Gastroesophageal sphincter (tissue), 3 donors: ENCODE measurements at regions not wholly inside any gene's neighbourhood (a gene's known extent, or its start where the extent isn't known, plus 50 kb on each side); places are given as distances from the start of the nearest gene placed in this dataset.

Experiments
- EP300 ChIP-seq: sonication (generic); formaldehyde crosslinking; IDR thresholded peaks from one replicate; pipeline ENCODE4 v1.6.1; 2017; ENCODE audit warnings: antibody characterized with exemption, mild to moderate bottlenecking
- POLR2A ChIP-seq, 2 donors: fragments of 450-650 bp; IDR thresholded peaks; one replicate each; pipeline ENCODE4 v1.6.1; 2017; ENCODE audit warnings: antibody characterized with exemption in 2 of 2, mild to moderate bottlenecking in 2 of 2, moderate library complexity in 1 of 2
- POLR2AphosphoS5 ChIP-seq: sonication (generic); formaldehyde crosslinking; IDR thresholded peaks from one replicate; pipeline ENCODE4 v1.6.1; 2017; ENCODE audit warnings: antibody characterized with exemption
- TF ChIP-seq, protein P1 (sequence below), 4 experiments: fragments of 200-600 bp in 2 of 4; fragments of 450-650 bp in 2 of 4; sonication (generic) in 1 of 4; IDR thresholded peaks; one replicate each; pipeline ENCODE4 v1.5.1; 2017 to 2019; ENCODE audit warnings: antibody characterized with exemption in 4 of 4, mild to moderate bottlenecking in 2 of 4, moderate library complexity in 2 of 4

DNA sequence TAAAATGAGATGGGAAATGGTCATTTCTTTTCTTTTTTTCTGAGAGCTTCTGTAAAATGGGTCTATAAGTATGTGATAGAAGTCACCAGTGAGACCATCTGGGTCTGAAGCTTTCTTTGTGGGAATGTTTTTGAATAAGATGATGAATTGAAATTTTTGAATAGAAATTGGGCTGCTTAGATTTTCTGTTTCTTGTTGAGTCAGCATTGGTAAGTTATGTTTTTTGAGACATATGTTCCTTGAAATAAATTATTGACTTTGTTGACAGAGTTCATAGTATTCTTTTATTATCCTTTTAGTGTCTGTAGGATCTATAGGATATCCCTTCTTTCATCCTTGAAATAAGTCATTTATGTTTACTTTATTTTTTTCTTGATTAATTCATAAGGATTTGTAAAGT is 208.1 kb downstream of the OPA1 start:
- TF ChIP-seq, protein P1, sequence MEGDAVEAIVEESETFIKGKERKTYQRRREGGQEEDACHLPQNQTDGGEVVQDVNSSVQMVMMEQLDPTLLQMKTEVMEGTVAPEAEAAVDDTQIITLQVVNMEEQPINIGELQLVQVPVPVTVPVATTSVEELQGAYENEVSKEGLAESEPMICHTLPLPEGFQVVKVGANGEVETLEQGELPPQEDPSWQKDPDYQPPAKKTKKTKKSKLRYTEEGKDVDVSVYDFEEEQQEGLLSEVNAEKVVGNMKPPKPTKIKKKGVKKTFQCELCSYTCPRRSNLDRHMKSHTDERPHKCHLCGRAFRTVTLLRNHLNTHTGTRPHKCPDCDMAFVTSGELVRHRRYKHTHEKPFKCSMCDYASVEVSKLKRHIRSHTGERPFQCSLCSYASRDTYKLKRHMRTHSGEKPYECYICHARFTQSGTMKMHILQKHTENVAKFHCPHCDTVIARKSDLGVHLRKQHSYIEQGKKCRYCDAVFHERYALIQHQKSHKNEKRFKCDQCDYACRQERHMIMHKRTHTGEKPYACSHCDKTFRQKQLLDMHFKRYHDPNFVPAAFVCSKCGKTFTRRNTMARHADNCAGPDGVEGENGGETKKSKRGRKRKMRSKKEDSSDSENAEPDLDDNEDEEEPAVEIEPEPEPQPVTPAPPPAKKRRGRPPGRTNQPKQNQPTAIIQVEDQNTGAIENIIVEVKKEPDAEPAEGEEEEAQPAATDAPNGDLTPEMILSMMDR (IDR thresholded peaks at IDR 0.05), result no peak
- TF ChIP-seq POLR2AphosphoS5 (no peak), POLR2A (IDR thresholded peaks at IDR 0.05) (no peak), EP300 (no peak)
